ENCODE measurements at regions not wholly inside any gene's neighbourhood (a gene's known extent, or its start where the extent isn't known, plus 50 kb on each side); places are given as distances from the start of the nearest gene placed in this dataset.
"Not testable (repeated sequence)": the region's sequence is repeated elsewhere in the genome, so short reads cannot be mapped to it uniquely, and the experiment has no call there.

GRCh38 chr12:131202592-131203378, 249.1 kb downstream of the ADGRD1 start:
- DNase-seq (ENCODE audit: low read depth), result no peak
- no peak overlapping the region for H3K4me3 ChIP-seq (ENCODE audit: control insufficient read depth, low read depth, low read length)
- TF ChIP-seq, protein P1, sequence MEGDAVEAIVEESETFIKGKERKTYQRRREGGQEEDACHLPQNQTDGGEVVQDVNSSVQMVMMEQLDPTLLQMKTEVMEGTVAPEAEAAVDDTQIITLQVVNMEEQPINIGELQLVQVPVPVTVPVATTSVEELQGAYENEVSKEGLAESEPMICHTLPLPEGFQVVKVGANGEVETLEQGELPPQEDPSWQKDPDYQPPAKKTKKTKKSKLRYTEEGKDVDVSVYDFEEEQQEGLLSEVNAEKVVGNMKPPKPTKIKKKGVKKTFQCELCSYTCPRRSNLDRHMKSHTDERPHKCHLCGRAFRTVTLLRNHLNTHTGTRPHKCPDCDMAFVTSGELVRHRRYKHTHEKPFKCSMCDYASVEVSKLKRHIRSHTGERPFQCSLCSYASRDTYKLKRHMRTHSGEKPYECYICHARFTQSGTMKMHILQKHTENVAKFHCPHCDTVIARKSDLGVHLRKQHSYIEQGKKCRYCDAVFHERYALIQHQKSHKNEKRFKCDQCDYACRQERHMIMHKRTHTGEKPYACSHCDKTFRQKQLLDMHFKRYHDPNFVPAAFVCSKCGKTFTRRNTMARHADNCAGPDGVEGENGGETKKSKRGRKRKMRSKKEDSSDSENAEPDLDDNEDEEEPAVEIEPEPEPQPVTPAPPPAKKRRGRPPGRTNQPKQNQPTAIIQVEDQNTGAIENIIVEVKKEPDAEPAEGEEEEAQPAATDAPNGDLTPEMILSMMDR (IDR thresholded peaks at IDR 0.05; ENCODE audit: control insufficient read depth, insufficient read depth, low read depth, low read length, missing control alignments), result no peak

DNA sequence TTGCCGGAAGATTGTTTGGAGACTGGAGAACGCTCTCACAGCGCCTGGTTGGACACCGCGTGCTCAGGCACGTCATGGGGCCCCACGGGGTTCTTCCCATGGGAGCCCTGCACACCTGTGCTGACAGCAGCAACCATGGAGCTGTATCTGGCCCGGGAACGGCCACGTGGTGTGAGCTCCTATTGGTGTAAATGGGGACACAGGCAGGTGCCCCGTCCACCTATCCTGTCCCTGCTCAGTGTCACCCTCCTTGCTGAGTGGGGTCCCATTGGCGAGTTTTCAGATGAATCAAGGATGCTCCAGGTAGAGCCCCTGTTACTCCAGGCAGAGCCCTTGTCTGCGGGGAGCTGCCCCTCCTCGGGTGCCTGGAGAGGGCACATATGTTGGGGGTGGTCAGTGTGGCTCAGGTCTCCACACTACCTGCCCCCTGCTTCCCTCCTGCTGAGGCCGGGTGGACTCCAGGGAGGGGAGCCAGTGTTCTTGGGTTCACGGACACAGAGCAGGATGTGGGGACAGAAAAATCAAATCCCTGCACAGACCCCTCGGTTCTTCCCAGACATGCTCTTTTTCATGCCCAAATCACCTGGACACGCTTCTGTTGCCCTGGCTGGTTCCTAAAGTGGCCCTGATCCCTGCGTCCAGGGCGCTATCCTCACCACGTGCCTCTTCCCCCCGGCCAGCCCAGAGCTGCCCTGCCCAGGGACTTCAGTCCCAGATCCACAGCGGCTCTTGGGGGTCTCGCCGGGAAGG, 250.1 kb downstream of the ADGRD1 start:
- TF ChIP-seq, protein P1 (IDR thresholded peaks at IDR 0.05; ENCODE audit: control insufficient read depth, insufficient read depth, low read depth, low read length, missing control alignments), result no peak
- no peak for DNase-seq (ENCODE audit: low read depth)
- no peak overlapping the region for H3K4me3 ChIP-seq (ENCODE audit: control insufficient read depth, low read depth, low read length)

DNA sequence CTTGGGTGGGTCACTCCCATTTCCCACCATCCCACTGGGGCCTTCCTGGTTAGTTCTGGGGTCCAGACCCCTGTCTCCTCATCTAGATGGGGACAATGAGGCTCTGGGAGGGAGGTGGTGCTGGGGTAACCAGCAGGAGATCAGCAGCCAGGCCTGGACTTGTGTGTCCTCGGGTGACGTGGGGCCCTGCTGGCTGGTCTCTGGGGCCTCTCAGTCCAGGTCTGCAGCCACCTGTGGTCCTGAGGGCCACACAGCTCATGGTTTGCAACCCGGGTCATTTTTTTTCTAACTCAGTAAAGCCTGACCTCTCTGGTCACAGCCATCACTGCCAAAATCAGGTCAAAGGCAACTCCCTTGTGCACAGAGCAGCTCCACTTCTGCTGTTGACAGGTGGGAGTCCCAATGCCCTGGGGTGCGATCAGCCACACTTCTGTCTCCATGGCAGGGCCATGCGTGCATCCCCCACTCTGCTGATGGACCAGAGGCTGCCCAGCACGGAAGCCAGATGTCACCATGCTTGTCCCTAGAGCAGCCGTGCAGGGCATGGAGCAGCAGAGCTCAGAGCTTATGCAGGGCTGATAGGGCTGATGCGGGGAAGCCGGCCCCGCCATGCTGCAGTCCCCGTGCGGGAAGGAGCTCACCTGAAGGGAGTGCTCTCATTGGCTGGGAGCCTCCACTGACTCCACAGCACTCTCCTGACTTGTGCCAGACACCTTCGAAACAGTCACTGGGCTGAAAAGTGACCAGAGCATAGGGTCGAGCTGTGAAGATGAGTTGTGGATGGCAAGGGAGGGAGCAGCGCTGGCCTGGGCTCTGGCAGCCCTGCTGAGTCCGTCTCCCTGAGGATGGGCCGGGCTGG, 250.9 kb downstream of the ADGRD1 start:
- DNase-seq (ENCODE audit: low read depth), result no peak
- TF ChIP-seq, protein P1 (IDR thresholded peaks at IDR 0.05; ENCODE audit: control insufficient read depth, insufficient read depth, low read depth, low read length, missing control alignments), result no peak
- no peak overlapping the region for H3K4me3 ChIP-seq (ENCODE audit: control insufficient read depth, low read depth, low read length)

DNA sequence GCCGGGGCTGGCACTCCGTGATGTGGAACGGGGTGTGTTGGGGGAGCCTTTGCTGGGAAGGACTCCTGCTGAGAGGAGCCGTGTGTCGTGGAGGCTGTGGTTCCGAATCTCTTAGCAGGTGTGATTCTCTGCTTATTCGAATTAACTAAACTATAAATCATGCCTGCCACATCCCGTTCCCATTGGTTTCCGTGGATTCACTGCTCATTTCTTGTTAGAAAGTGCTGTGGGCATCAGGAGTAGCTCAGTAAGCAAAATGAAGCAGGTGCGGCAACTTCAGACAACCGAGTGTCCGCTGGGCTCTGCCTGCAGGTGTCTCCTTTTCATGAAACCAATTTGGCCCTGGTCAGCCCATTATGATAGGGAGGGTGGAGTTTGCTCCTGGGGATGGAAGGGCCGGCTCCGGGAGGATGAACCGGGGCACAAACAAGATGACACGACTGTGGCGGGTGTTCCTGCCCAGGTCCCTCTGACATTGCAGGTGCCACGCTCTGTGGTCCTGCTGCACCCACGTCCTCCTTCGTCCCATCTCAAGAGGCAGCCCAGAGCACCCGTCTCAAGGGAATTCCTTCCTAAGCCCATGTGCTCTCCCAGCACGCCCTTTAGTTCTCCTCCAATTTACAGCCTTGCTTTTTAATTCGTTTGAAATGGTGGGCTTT, 251.7 kb downstream of the ADGRD1 start:
- not testable (repeated sequence) for H3K4me3 ChIP-seq (ENCODE audit: control insufficient read depth, low read depth, low read length); DNase-seq (ENCODE audit: low read depth)

GRCh38 chr12:131206630-131207299, 253.1 kb downstream of the ADGRD1 start:
- not testable (repeated sequence) for DNase-seq (ENCODE audit: low read depth); H3K4me3 ChIP-seq (ENCODE audit: control insufficient read depth, low read depth, low read length)

DNA sequence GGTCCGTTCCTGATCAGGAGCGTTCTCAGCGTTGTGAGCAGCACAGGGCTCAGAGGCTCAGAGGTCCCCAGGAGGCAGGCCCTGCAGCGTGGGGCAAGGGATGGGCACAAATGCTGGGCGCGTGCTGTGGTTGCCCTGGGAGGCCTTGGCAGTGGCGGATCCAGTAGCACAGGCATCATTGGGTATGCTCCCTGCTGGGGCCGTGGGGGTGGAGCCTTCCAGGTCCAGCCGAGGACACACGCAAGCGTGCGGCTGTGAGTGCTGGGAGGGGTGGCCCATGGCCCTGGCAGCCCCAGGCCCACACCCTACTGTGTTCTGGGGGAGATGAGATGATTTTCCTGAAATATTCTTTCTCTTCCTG, 253.6 kb downstream of the ADGRD1 start:
- DNase-seq (ENCODE audit: low read depth); H3K4me3 ChIP-seq (ENCODE audit: control insufficient read depth, low read depth, low read length): not testable (repeated sequence)

DNA sequence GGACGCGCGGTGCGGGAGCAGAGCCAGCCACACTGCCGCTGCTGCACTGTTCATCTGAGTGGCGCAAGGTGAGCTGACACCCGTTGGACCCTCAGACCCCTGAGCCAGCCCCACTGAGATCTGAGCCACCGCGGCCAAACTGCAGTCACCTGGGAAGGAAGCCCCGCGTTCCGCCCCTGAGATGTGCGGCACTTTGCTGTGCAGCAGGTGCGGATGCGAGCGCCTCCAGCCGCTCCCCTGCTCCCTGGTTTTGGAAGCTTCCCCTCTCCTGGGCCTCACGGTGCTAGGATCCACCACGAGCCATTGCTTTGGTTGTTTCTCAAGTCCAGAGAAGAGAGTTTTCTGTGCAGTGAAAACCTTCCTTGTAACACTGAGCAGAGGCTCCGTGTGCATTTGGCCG, 254.1 kb downstream of the ADGRD1 start:
- not testable (repeated sequence) for H3K4me3 ChIP-seq (ENCODE audit: control insufficient read depth, low read depth, low read length); DNase-seq (ENCODE audit: low read depth)

- no peak overlapping the region for H3K4me3 ChIP-seq (ENCODE audit: control insufficient read depth, low read depth, low read length)
- no peak for DNase-seq (ENCODE audit: low read depth)
- TF ChIP-seq, protein P1 (IDR thresholded peaks at IDR 0.05; ENCODE audit: control insufficient read depth, insufficient read depth, low read depth, low read length, missing control alignments), result no peak
Observed at GRCh38 chr12:131208425-131208824, 254.7 kb downstream of the ADGRD1 start.
